PC-9 (cell line): ENCODE measurements at regions not wholly inside any gene's neighbourhood (a gene's known extent, or its start where the extent isn't known, plus 50 kb on each side); places are given as distances from the start of the nearest gene placed in this dataset.

Experiments used
- BruUV-seq: library from RNA; stranded (reverse); fragments of 400-500 nt; replicated peaks from 2 replicates; lab custom pipeline; 2021; lab: Mats Ljungman, UMichigan
- CTCF ChIA-PET: fragments of 300-600 bp; sonication (Branson Sonifier 250); formaldehyde crosslinking; loops from one replicate; lab custom pipeline; 2022; ENCODE audit warnings: antibody characterized with exemption; lab: Charles Lee
- POLR2A ChIA-PET: fragments of 300-600 bp; sonication (Branson Sonifier 250); formaldehyde crosslinking; loops from one replicate; lab custom pipeline; 2022; ENCODE audit warnings: antibody characterized with exemption; ENCODE audit not compliant: unreplicated experiment; lab: Charles Lee
- DNase-seq, 2 experiments: peaks; one replicate each; pipeline versions ENCODE4 v3.0.0 to v3.0.0-alpha.2; 2015 to 2022; ENCODE audit warnings: mixed read lengths in 1 of 2
- H2AFZ ChIP-seq: fragments of 200-600 bp; sonication (generic); 2 replicates; pipeline ENCODE4 v1.8.1; 2017; ENCODE audit warnings: antibody characterized with exemption
- H3F3A ChIP-seq: fragments of 200-600 bp; sonication (generic); 2 replicates; pipeline ENCODE4 v1.8.1; 2017; ENCODE audit warnings: antibody characterized with exemption, mild to moderate bottlenecking, low read depth; ENCODE audit not compliant: insufficient read depth
- H3K27ac ChIP-seq: fragments of 200-600 bp; sonication (generic); 2 replicates; pipeline ENCODE4 v1.6.1; 2016; ENCODE audit warnings: mixed run types
- H3K27me3 ChIP-seq: fragments of 200-600 bp; sonication (generic); 2 replicates; pipeline ENCODE4 v1.6.1; 2016; ENCODE audit warnings: low read depth, mixed run types; ENCODE audit not compliant: insufficient read depth
- H3K36me3 ChIP-seq: fragments of 200-600 bp; sonication (generic); 2 replicates; pipeline ENCODE4 v1.6.1; 2016; ENCODE audit warnings: low read depth, mixed run types
- H3K4me1 ChIP-seq: fragments of 200-600 bp; sonication (generic); replicated peaks from 2 replicates; pipeline ENCODE4 v1.6.1; 2016; ENCODE audit warnings: mixed run types; ENCODE audit not compliant: insufficient read depth
- H3K4me2 ChIP-seq: fragments of 200-600 bp; sonication (generic); 2 replicates; pipeline ENCODE4 v1.6.1; 2017; ENCODE audit warnings: mixed run types
- H3K4me3 ChIP-seq: fragments of 200-600 bp; sonication (generic); 2 replicates; pipeline ENCODE4 v1.6.1; 2016; ENCODE audit warnings: mixed run types
- H3K79me2 ChIP-seq: fragments of 200-600 bp; sonication (generic); 2 replicates; pipeline ENCODE4 v1.6.1; 2017; ENCODE audit warnings: low read depth, mixed run types
- H3K9me2 ChIP-seq: fragments of 200-600 bp; sonication (generic); 2 replicates; pipeline ENCODE4 v1.8.1; 2017; ENCODE audit warnings: mild to moderate bottlenecking; ENCODE audit not compliant: insufficient read depth
- H3K9me3 ChIP-seq: fragments of 200-600 bp; sonication (generic); 2 replicates; pipeline ENCODE4 v1.8.1; 2016; ENCODE audit warnings: low read depth; ENCODE audit not compliant: insufficient read depth
- H4K20me1 ChIP-seq: fragments of 200-600 bp; sonication (generic); 2 replicates; pipeline ENCODE4 v1.8.1; 2017; ENCODE audit not compliant: insufficient read depth
- EZH2 ChIP-seq: fragments of 200-600 bp; sonication (generic); IDR thresholded peaks from 2 replicates; pipeline ENCODE4 v1.8.0; 2017; ENCODE audit warnings: antibody characterized with exemption, low read depth
- intact Hi-C: fragments of 100-400 bp; cut with micrococcal nuclease; formaldehyde crosslinking; loops from one replicate; pipeline ENCODE4 v1.10.0; 2022; ENCODE audit not compliant: unreplicated experiment
- TF ChIP-seq, protein P1 (sequence below): fragments of 200-600 bp; sonication (generic); conservative IDR thresholded peaks from 2 replicates; pipeline ENCODE4 v1.6.1; 2017; ENCODE audit warnings: mixed run types, antibody characterized with exemption, mild to moderate bottlenecking, moderate library complexity

DNA sequence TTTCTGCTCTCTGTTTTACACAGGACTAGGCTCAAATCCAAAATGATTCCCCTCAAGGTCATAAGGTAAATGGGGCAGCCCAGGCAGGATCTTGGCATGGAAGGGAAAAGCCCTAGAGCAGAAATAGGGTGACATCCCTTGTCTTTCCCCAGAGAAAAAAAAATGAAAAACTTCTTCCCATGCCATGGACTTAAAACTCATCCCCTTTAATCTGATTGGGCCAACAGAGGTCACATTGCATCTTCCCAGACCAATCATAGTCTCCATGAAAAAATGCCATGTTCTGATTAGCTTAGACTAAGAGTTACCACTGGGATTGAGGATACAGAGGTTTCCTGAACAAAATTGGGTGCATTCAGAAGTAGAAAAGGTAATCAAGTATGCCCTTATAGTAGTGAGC lies 241.3 kb upstream of the LRTM1 start:
- DNase-seq: no peak
- intact Hi-C loops: no loop called here
- Histone ChIP-seq H3K79me2 (no peaks in the 10 kb centered on the region), H3K9me2 (no peaks in the 10 kb centered on the region), H3K27me3 (no peaks in the 10 kb centered on the region), H3K4me2 (no peak overlapping the region), H3F3A (no peaks in the 10 kb centered on the region), H3K9me3 (no peaks in the 10 kb centered on the region), H3K36me3 (no peaks in the 10 kb centered on the region), H3K27ac (no peak overlapping the region), H4K20me1 (no peaks in the 10 kb centered on the region), H3K4me1 (no peaks in the 10 kb centered on the region), H2AFZ (no peak overlapping the region), H3K4me3 (no peak overlapping the region)
- POLR2A ChIA-PET: interaction anchor here (0.6 kb wide), 2 partner anchors 155 to 213 kb away, joined by 3 to 9 read pairs; no protein-coding TSS in a partner anchor
- CTCF ChIA-PET: interaction anchor here (0.7 kb wide), 1 partner anchor 195 kb away, joined by 3 read pairs; no protein-coding TSS in a partner anchor
- TF ChIP-seq, protein P1, sequence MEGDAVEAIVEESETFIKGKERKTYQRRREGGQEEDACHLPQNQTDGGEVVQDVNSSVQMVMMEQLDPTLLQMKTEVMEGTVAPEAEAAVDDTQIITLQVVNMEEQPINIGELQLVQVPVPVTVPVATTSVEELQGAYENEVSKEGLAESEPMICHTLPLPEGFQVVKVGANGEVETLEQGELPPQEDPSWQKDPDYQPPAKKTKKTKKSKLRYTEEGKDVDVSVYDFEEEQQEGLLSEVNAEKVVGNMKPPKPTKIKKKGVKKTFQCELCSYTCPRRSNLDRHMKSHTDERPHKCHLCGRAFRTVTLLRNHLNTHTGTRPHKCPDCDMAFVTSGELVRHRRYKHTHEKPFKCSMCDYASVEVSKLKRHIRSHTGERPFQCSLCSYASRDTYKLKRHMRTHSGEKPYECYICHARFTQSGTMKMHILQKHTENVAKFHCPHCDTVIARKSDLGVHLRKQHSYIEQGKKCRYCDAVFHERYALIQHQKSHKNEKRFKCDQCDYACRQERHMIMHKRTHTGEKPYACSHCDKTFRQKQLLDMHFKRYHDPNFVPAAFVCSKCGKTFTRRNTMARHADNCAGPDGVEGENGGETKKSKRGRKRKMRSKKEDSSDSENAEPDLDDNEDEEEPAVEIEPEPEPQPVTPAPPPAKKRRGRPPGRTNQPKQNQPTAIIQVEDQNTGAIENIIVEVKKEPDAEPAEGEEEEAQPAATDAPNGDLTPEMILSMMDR: no peak
- TF ChIP-seq EZH2: no peak
- no TSS peak for BruUV-seq

DNA sequence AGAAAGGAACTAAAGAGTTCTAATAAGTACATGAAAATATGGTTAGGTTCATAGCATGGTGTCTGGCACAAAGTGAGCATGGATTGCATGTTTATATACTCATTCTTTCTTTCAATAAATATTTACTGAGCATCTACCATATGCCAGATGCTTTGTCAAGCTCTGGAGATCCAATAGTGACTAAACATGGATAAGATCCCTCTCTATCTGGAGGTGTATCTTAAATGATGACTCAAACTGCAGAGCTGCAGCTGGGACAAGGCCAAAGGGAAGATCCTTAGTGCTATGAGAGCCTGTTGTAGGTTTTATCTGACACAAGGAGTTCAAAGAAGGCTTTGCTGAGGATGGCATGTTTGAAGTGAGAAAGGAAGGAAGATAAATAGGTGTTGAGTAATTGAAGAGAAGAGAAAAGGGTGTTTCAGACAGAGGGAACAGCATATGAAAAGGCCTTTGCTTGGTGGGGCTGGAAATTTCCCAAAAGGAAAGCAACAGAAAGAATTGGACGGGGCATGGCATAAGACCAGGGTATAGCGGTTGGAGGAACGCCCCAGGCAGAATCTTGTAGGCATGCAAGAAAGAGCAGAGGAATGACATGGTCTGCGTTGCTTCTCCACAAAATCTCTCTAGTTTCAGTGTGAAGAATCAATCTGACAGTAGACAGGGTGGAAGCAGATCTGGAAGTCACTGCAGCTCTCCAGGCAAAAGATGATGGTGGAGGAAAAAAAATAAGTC lies 239.9 kb upstream of the LRTM1 start:
- intact Hi-C loops: no loop called here
- no TSS peak for BruUV-seq
- Histone ChIP-seq H3K4me1 (no peaks in the 10 kb centered on the region), H3F3A (no peaks in the 10 kb centered on the region), H3K4me2 (no peak overlapping the region), H3K27me3 (no peaks in the 10 kb centered on the region), H3K4me3 (no peak overlapping the region), H3K27ac (no peak overlapping the region), H3K9me3 (no peaks in the 10 kb centered on the region), H3K9me2 (no peaks in the 10 kb centered on the region), H4K20me1 (no peaks in the 10 kb centered on the region), H3K36me3 (no peaks in the 10 kb centered on the region), H3K79me2 (no peaks in the 10 kb centered on the region), H2AFZ (no peak overlapping the region)
- POLR2A ChIA-PET: interaction anchor here (0.7 kb wide), 1 partner anchor 194 kb away, joined by 4 read pairs; no protein-coding TSS in a partner anchor
- TF ChIP-seq EZH2: no peak
- TF ChIP-seq, protein P1: no peak
- no peak for DNase-seq
- CTCF ChIA-PET: no interaction called here

DNA sequence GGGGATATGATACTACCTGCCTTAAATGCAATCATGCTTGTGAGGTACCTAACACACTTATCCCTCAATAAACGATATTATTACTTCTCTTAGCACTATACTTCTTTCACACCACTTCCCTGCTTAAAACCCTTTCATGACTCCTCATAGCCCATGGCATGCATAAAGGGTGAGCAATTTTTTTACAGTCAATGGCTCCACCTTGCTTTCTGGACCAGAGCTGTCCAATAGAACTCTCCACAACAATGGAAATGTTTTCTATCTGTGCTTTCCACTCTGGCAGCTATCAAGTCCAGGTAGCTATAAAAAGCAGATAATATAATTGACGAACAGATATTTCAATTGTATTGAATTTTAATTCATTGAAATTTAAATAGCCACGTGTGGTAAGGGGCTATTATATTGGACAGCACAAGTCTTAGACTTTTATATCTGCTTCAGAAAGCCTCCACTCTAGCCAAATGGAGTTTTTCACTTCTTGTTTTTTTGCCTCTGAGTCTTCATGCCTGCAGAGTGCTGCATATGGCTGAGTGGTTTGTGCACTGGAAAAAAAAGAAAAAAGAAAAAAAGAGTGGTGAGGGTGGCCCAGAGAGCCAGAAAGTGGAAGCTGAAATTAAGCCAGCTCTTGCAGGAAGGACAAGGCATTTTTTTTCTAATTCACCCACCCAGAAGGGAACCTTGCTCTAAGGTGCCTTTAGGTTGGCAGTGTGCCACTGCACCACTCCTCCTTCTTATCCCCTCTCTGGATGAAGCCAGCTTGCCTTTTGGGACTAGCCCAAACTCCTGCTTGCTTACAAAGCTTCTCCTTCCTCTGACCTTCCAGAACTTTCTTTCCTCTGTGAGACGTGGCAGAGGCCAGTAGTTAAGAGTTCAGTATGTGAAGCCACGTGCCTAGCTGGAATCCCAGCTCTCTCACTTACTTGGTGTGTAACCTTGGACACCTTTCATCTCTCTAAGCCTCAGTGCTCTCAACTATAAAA lies 239.0 kb upstream of the LRTM1 start:
- ChIA-PET CTCF (no interaction called here), POLR2A (interaction anchor here (0.6 to 0.7 kb wide), 2 partner anchors 29 to 195 kb away, joined by 4 read pairs; no protein-coding TSS in a partner anchor)
- Histone ChIP-seq H2AFZ (no peak overlapping the region), H3K27ac (no peak overlapping the region), H3K9me2 (no peaks in the 10 kb centered on the region), H3K36me3 (no peaks in the 10 kb centered on the region), H3K79me2 (no peaks in the 10 kb centered on the region), H3F3A (no peaks in the 10 kb centered on the region), H3K4me3 (no peak overlapping the region), H3K4me1 (no peaks in the 10 kb centered on the region), H4K20me1 (no peaks in the 10 kb centered on the region), H3K9me3 (no peaks in the 10 kb centered on the region), H3K4me2 (no peak overlapping the region), H3K27me3 (no peaks in the 10 kb centered on the region)
- no TSS peak for BruUV-seq
- intact Hi-C loops: no loop called here
- TF ChIP-seq, protein P1: no peak
- no peak for TF ChIP-seq EZH2
- no peak for DNase-seq
